ENCODE measurements at regions not wholly inside any gene's neighbourhood (a gene's known extent, or its start where the extent isn't known, plus 50 kb on each side); places are given as distances from the start of the nearest gene placed in this dataset.

- Histone ChIP-seq H3F3A (ENCODE audit: insufficient read depth, low read length) (no peaks in the 10 kb centered on the region), H3K4me2 (ENCODE audit: low read depth, low read length) (no peak overlapping the region), H2AFZ (ENCODE audit: low read length) (no peak overlapping the region), H3K36me3 (replicated peaks; ENCODE audit: insufficient read depth, low read length) (no peaks in the 10 kb centered on the region), H3K27ac (ENCODE audit: low read length) (no peak overlapping the region), H3K4me1 (ENCODE audit: low read length) (no peaks in the 10 kb centered on the region), H3K4me3 (ENCODE audit: low read length) (no peak overlapping the region), H3K9ac (ENCODE audit: low read length) (no peak overlapping the region), H3K9me3 (replicated peaks; ENCODE audit: insufficient read depth, low read length) (no peaks in the 10 kb centered on the region), H3K9me2 (replicated peaks; ENCODE audit: insufficient read depth, low read length) (no peaks in the 10 kb centered on the region), H3K79me2 (ENCODE audit: low read length) (no peaks in the 10 kb centered on the region), H4K20me1 (ENCODE audit: insufficient read depth, low read length) (no peaks in the 10 kb centered on the region), H3K27me3 (replicated peaks; ENCODE audit: insufficient read depth, low read length) (no peaks in the 10 kb centered on the region)
- DNase-seq: no peak
- TF ChIP-seq EZH2 (optimal IDR thresholded peaks at IDR 0.05; ENCODE audit: low read depth, low read length): no peak
- TF ChIP-seq EZH2phosphoT487 (IDR thresholded peaks at IDR 0.05; ENCODE audit: low read length): no peak
- TF ChIP-seq CTCF (IDR thresholded peaks at IDR 0.05; ENCODE audit: low read length): no peak
Observed at GRCh38 chr2:238694922-238695321, 153.0 kb upstream of the TWIST2 start.

GRCh38 chr2:238695538-238695937 is 152.3 kb upstream of the TWIST2 start:
- TF ChIP-seq EZH2 (optimal IDR thresholded peaks at IDR 0.05; ENCODE audit: low read depth, low read length): no peak
- TF ChIP-seq EZH2phosphoT487 (IDR thresholded peaks at IDR 0.05; ENCODE audit: low read length): no peak
- TF ChIP-seq CTCF (IDR thresholded peaks at IDR 0.05; ENCODE audit: low read length): no peak
- Histone ChIP-seq H3K9me2 (replicated peaks; ENCODE audit: insufficient read depth, low read length) (no peaks in the 10 kb centered on the region), H4K20me1 (ENCODE audit: insufficient read depth, low read length) (no peaks in the 10 kb centered on the region), H3K27me3 (replicated peaks; ENCODE audit: insufficient read depth, low read length) (no peaks in the 10 kb centered on the region), H3K27ac (ENCODE audit: low read length) (no peak overlapping the region), H3K79me2 (ENCODE audit: low read length) (no peaks in the 10 kb centered on the region), H3K9me3 (replicated peaks; ENCODE audit: insufficient read depth, low read length) (no peaks in the 10 kb centered on the region), H3K4me3 (ENCODE audit: low read length) (no peak overlapping the region), H3F3A (ENCODE audit: insufficient read depth, low read length) (no peaks in the 10 kb centered on the region), H2AFZ (ENCODE audit: low read length) (no peak overlapping the region), H3K36me3 (replicated peaks; ENCODE audit: insufficient read depth, low read length) (no peaks in the 10 kb centered on the region), H3K4me1 (ENCODE audit: low read length) (no peaks in the 10 kb centered on the region), H3K4me2 (ENCODE audit: low read depth, low read length) (no peak overlapping the region), H3K9ac (ENCODE audit: low read length) (no peak overlapping the region)
- DNase-seq: no peak

DNA sequence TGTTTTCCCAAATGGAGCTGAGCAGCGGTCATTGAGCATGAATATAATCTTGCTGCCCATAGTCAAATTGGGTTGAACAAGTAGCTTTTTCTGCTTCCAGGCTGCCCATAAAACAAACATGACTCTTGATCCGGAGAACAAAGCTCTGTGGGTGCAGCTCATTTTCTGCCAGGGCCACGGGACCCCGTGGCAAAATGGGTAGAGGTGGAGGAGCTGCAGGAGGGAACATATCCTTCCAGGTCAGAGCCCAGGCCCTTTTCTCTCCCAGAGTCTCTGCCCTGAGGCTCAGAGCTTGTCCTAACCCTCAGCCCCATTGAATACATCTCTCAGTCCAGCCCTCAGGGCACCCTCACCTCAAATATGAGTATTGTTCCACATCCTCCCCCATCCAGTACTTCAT is 151.6 kb upstream of the TWIST2 start:
- no peaks in the 10 kb centered on the region for H3K79me2 ChIP-seq (ENCODE audit: low read length)
- no peaks in the 10 kb centered on the region for H4K20me1 ChIP-seq (ENCODE audit: insufficient read depth, low read length)
- no peak overlapping the region for H3K27ac ChIP-seq (ENCODE audit: low read length)
- no peak overlapping the region for H3K9ac ChIP-seq (ENCODE audit: low read length)
- no peaks in the 10 kb centered on the region for H3K4me1 ChIP-seq (ENCODE audit: low read length)
- H3K4me3 ChIP-seq (ENCODE audit: low read length): no peak overlapping the region
- H3K36me3 ChIP-seq (replicated peaks; ENCODE audit: insufficient read depth, low read length): no peaks in the 10 kb centered on the region
- H3K9me3 ChIP-seq (replicated peaks; ENCODE audit: insufficient read depth, low read length): no peaks in the 10 kb centered on the region
- no peaks in the 10 kb centered on the region for H3K9me2 ChIP-seq (replicated peaks; ENCODE audit: insufficient read depth, low read length)
- no peak overlapping the region for H2AFZ ChIP-seq (ENCODE audit: low read length)
- no peaks in the 10 kb centered on the region for H3F3A ChIP-seq (ENCODE audit: insufficient read depth, low read length)
- TF ChIP-seq EZH2phosphoT487 (IDR thresholded peaks at IDR 0.05; ENCODE audit: low read length) (no peak), CTCF (IDR thresholded peaks at IDR 0.05; ENCODE audit: low read length) (no peak), EZH2 (optimal IDR thresholded peaks at IDR 0.05; ENCODE audit: low read depth, low read length) (no peak)
- H3K4me2 ChIP-seq (ENCODE audit: low read depth, low read length): no peak overlapping the region
- H3K27me3 ChIP-seq (replicated peaks; ENCODE audit: insufficient read depth, low read length): no peaks in the 10 kb centered on the region
- DNase-seq: no peak
